Ecto neural progenitor cell (in vitro differentiated cells): ENCODE measurements at regions not wholly inside any gene's neighbourhood (a gene's known extent, or its start where the extent isn't known, plus 50 kb on each side); places are given as distances from the start of the nearest gene placed in this dataset.

ENCODE experiments used
- DNase-seq: peaks from one replicate; pipeline ENCODE4 v3.0.0-alpha.2; 2018; ENCODE audit warnings: low spot score

- DNase-seq = no peak
Measured at GRCh38 chr1:209072481-209072880, 511.0 kb upstream of the CAMK1G start.

DNA sequence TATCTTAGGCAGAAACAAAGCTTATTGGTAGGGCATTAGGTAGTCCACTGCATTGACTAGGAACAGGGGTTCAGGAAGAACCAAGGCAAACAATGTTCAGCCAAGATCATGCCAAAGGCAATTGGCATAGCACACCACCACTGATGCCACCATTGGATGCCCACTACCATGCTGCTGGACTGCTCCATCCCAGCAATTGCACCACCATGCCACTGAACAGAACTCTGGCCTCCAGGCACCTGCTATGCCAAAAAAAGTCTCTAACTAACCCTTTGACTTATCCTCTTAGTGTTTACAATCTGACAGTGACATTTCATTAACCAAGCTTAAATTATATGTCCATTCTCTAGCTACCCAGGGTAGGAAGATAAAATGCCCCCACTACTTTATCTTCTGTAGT is 509.6 kb upstream of the CAMK1G start:
- no peak for DNase-seq

DNA sequence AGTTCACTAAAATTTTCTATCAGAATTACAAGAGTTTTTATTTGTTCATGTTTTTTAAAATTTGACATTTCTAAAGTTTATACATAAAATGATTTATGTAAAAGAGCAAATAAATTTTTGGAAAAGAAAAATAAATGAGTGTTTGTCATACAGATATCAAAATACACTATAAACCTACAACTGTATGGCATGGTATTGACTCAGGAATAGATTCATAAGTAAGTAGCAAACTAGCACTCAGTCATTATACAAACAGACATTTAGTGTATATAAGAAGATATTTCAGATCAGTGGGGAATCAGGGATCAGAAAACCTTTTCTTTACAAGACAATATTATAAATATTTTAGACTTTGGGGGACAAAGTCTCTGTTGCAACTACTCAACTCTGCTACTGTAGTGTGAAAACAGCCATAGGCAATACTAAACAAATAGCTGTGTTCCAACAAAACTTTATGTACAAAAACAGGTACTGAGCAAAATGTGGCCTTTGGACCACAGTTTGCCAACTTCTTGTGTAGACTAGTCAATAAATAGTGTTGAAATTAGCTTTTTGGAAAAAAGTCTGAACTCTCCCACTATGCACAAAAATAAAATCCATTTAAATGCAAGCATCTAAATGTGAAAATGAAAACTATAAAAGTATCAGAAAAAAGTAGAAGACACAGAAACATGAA is 508.8 kb upstream of the CAMK1G start:
- no peak for DNase-seq

DNA sequence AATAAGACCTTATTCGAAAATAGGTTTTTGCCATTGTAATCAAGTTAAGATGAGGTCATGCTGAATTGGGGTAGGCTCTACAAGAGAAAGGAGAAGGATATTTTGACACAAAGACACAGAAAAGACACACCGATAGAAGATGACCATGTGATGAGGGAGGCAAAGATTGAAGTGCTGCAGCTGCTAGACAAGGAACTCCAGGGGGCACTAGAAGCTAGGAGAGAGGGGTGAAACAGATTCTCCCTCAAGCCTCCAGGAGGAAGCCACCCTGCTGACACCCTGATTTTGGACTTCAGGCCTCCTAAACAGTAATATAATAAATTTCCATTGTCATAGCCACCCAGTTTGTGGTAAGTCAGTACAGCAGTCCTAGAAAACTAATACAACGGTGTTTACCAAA is 506.8 kb upstream of the CAMK1G start:
- no peak for DNase-seq

- DNase-seq = no peak
Measured at GRCh38 chr1:209080170-209080781, 503.2 kb upstream of the CAMK1G start.

DNA sequence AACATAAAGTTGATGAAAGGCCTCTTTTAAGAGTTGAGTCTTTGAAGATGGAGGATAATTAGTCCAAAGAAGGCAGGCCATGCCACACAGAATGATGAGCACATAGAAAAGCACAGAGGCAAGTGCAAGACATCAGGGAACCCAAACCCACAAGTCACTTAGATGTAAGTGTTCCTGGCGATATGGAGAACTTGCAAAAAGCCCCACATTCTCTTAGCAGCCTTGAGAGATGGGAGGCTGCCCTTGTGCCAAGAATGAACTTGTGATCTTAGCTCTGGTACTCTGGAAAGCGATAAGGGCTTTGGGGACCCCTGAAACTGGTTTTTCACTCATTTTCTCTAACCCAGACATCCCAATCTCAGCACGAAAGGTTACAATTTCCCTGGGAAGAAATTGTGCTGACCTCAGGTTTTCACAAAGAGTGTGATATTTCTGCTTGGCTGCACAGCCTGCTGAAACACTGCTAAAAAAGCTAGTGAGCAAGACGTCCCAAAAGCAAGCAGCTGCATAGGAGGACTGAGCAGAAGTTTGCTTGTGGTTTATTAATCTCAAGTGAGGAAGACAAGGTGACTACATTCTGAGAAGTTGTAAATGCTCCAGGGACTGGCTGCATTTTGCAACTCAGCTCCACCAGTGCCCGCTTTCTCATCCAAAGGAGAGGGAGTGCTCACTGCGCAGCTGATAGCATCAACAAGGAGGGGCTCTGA is 496.9 kb upstream of the CAMK1G start:
- no peak for DNase-seq

DNA sequence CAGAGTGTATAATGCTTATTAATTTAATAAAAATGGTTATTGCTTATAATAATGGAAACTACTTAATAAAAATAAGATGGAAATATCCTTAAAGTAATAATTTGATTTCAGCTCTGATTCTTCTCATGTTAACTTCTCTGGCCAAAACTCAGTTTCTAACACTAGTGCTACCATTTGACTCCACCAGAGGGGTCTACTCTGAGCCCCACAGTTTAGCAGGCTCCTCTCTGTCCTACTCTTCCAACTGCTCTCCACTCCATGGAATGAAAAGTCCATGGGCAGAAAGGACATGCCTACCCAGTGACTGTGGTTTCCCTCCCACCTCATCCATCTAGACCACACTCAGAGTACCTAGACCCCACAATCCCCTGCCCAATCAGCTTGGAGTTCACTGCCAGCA is 489.1 kb upstream of the CAMK1G start:
- no peak for DNase-seq

GRCh38 chr1:209095627-209096595 is 487.6 kb upstream of the CAMK1G start:
- no peak for DNase-seq

DNA sequence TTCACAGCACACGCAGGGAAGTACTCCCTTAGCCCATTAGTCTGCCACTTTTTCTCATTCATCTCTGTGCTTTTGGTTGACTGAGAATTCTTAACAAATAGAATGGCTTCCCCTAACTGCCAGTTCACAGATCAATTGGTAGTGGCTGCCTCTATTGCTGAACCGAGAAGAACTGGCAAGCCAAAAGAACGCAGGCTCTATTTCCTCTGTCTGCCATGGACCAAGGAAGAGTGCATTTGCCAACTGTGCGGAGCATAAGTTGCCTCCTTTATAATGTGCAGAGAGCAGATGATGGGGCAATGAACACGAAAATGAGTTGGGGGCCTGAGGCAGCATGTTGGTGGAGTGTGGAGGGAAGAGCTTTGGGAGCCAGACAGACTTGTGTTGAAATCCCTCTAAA is 483.1 kb upstream of the CAMK1G start:
- no peak for DNase-seq

DNA sequence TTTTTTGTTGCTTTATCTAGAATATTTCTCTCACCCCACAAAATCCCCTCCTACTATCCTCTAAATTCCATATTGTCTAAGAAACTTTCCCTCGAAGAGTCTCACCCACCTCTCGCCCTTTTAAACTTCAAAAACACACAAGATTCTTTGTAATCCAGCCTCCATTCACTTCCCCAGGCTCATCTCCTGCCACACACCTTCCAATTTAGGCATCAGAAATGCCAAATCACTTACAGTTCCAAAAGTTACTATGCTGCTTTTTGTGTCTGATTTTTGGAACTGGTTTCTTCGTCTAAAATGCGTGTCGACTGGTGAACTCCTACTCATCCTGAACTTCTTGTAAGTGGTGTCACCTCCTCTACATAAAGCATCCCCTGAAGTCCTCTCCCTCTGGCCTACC is 482.4 kb upstream of the CAMK1G start:
- no peak for DNase-seq

DNA sequence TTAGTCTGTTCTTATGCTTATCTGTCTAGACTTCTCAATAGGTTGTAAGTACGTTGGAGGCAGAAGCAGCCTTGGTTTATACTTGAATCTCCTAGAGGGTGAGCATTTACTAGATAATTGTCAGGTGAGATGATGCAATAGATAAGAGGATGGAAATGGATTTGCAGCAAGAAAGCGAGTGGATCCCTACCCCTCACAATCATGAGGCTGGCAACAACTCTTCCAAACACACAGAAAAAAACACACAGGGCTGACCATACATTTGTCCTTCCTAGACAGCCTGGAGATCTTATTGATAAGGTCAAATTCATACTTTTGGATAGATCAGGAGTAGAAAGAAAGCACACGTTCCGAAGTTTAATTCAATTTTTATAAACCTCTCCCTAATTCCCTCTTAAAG is 481.4 kb upstream of the CAMK1G start:
- no peak for DNase-seq

DNA sequence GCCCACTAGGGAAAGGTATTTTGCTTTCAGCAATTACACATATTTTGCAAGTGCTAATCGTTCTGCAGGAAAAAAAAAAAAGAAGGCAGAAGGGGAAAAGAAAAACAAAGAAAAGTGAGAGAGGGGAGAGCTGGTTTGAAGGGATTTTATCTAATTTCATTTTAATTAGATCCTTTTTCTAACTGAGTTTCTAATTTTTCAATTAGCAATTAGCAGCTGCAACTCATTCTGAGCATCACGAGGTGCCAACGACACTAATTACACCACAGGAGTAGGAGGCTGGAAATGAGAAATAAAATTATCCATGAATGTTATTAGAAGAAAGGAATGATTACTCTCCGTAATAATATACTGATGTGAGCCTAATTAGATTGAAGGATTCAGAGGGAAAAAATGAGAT is 481.0 kb upstream of the CAMK1G start:
- no peak for DNase-seq

DNA sequence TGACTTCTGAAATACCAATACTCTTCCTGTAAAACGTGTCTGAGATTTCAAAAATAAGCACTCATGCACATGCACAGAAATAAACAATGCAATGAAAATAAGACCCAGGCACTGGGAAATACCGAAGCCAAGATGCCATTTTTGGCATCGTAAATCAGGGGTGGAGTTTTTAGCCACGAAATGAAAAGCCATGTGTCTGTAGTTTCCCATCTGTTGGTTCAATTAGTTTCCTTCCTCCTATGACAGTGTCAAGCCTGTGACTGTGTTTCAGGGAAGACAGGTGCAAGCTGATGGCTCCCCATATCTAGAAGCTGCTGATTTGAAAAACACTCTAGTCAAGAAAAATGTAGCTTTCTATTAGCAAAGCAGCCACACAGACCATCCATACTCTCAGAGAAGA is 480.4 kb upstream of the CAMK1G start:
- DNase-seq = no peak

GRCh38 chr1:209104646-209105045 is 478.9 kb upstream of the CAMK1G start:
- DNase-seq = no peak

- no peak for DNase-seq
Measured at GRCh38 chr1:209105701-209106100, 477.8 kb upstream of the CAMK1G start.

- DNase-seq = no peak
Measured at GRCh38 chr1:209106237-209106741, 477.2 kb upstream of the CAMK1G start.

- no peak for DNase-seq
Measured at GRCh38 chr1:209106861-209107260, 476.7 kb upstream of the CAMK1G start.

- no peak for DNase-seq
Measured at GRCh38 chr1:209107535-209107934, 476.0 kb upstream of the CAMK1G start.

GRCh38 chr1:209109001-209109785 is 474.3 kb upstream of the CAMK1G start:
- DNase-seq = no peak

GRCh38 chr1:209113521-209113920 is 470.0 kb upstream of the CAMK1G start:
- DNase-seq = no peak

DNA sequence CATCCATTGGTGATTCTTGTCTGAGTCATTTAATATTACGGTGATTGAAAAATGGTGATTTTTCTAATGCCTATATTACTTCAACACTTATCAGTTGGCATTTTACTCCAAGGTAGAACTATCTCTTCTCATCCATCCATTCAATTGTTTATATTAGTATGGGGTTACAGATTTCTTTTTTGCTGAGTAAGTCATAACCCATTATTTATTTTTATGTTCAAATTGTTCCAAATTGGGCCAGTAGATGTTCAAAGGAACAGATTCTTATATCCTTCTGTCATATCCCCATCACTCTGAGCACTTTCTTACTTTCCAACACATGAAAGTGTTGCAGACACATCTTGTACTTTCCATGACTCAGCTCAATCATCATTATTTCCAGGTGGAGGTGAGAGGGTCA is 466.8 kb upstream of the CAMK1G start:
- no peak for DNase-seq
